Right lobe of liver (tissue), 6 donors: ENCODE measurements at regions not wholly inside any gene's neighbourhood (a gene's known extent, or its start where the extent isn't known, plus 50 kb on each side); places are given as distances from the start of the nearest gene placed in this dataset.
A peak's percentile ranks its signal among the peaks of the same experiment; 100 is the strongest.

Experiments used
- ATAC-seq, 4 donors: fragments of 200-7000 bp; cut with Tn5 transposase; one replicate each; pipeline ENCODE4 v1.9.1; 2020; ENCODE audit warnings: mild to moderate bottlenecking in 4 of 4, moderate library complexity in 4 of 4
- DNase-seq, 3 donors: peaks; one replicate each; pipeline ENCODE4 v3.0.0-alpha.2; 2020
- H3K27ac ChIP-seq, 3 donors: fragments of 200-600 bp; one replicate each; pipeline ENCODE4 v1.8.0; 2022
- H3K27me3 ChIP-seq, 2 donors: fragments of 200-600 bp; one replicate each; pipeline ENCODE4 v1.8.0; 2022
- H3K36me3 ChIP-seq, 4 donors: fragments of 200-600 bp; sonication (generic) in 1 of 4; one replicate each; pipeline versions ENCODE4 v1.5.1 to v1.8.0; 2017 to 2022; ENCODE audit warnings: control low read depth in 1 of 4
- H3K4me1 ChIP-seq, 4 donors: fragments of 200-600 bp; sonication (generic) in 1 of 4; one replicate each; pipeline versions ENCODE4 v1.5.1 to v1.8.0; 2017 to 2022; ENCODE audit warnings: control low read depth in 1 of 4
- H3K4me3 ChIP-seq, 3 donors: fragments of 200-600 bp; one replicate each; pipeline ENCODE4 v1.8.0; 2022
- H3K9me3 ChIP-seq, 4 donors: fragments of 200-600 bp; sonication (generic) in 1 of 4; one replicate each; pipeline versions ENCODE4 v1.5.1 to v1.8.0; 2017 to 2022; ENCODE audit warnings: control low read depth in 1 of 4
- POLR2A ChIP-seq: fragments of 450-650 bp; IDR thresholded peaks from one replicate; pipeline ENCODE4 v1.6.1; 2017; ENCODE audit warnings: antibody characterized with exemption, mild to moderate bottlenecking
- WGBS: methylation state at CpG from one replicate; pipeline ENCODE4 v1.1.6; 2018; ENCODE audit warnings: low coverage, low lambda C conversion rate; ENCODE audit not compliant: insufficient coverage; ENCODE audit errors: missing lambda C conversion rate; 5-methylcytosine and 5-hydroxymethylcytosine counted together
- intact Hi-C, 2 donors: fragments of 100-400 bp; cut with DNase I; formaldehyde crosslinking; loops; one replicate each; pipeline versions ENCODE4 v1.11.2 to v1.14.1; 2022
- TF ChIP-seq, protein P1 (sequence below), 4 donors: fragments of 200-600 bp in 3 of 4; fragments of 450-650 bp in 1 of 4; IDR thresholded peaks; one replicate each; pipeline versions ENCODE4 v1.5.1 to v1.8.0; 2016 to 2022; ENCODE audit warnings: antibody characterized with exemption in 4 of 4, mild to moderate bottlenecking in 2 of 4
- donor health status: DM: no; HTN: yes; CAD: no.
- donor health status: DM: no; HTN: no; CAD: no.
- donor health status: DM: no; HTN: no; CAD: no.
- donor health status: DM: no; HTN: yes; CAD: no.
- donor health status: DM: no; HTN: yes; CAD: no.

DNA sequence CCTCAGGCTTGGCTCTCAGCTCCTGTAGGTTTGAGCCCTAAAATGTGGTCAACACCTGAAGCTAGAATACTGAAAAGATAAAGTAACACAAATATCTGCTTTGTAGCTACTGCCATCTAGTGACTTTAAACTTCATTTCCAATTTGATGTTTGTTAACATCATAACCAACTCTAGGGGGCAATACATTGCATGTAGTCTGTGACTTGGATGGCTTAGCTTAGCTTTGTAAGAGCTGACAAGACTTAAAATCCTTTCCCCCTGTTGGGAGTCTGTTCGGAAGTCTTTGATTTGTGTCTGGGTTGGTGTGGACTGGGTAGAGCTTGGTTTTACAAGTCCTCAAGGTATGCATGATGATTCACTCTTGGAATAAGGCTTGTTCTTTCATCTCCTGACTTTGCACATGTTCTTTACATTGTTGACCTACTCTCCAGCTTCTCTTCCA is 51.7 kb downstream of the SCN11A start:
- 30% methylated on average over 1 of the region's 1 CpG for WGBS
- peak; percentile 70 to 89 (median 85) for ATAC-seq
- H3K27ac ChIP-seq = no peak overlapping the region

DNA sequence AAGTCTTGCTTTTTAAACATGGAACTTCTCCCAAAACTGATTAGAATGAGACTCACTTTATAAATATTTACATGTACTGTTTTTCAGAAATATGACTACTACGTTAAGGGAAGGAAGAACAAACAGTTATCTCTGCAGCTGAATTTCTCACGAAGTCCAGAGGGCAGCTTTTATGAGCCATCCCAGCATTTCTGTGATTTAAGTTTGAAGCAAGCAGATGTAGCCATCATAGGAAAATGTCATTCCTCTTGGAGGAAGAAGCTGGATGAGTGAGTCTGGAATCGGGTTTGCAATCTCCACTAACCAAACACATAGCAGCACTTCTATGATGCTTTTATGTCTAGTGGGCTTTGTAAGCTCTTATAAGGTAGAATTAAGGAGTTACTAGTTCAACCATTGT is 53.7 kb downstream of the SCN11A start:
- H3K4me1 ChIP-seq = no peaks in the 10 kb centered on the region
- no peak for DNase-seq
- no peak for ATAC-seq
- intact Hi-C loops = no loop called here
- 53% methylated on average over 3 of the region's 3 CpGs for WGBS
- no peaks in the 10 kb centered on the region for H3K9me3 ChIP-seq
- TF ChIP-seq POLR2A = no peak
- TF ChIP-seq, protein P1, sequence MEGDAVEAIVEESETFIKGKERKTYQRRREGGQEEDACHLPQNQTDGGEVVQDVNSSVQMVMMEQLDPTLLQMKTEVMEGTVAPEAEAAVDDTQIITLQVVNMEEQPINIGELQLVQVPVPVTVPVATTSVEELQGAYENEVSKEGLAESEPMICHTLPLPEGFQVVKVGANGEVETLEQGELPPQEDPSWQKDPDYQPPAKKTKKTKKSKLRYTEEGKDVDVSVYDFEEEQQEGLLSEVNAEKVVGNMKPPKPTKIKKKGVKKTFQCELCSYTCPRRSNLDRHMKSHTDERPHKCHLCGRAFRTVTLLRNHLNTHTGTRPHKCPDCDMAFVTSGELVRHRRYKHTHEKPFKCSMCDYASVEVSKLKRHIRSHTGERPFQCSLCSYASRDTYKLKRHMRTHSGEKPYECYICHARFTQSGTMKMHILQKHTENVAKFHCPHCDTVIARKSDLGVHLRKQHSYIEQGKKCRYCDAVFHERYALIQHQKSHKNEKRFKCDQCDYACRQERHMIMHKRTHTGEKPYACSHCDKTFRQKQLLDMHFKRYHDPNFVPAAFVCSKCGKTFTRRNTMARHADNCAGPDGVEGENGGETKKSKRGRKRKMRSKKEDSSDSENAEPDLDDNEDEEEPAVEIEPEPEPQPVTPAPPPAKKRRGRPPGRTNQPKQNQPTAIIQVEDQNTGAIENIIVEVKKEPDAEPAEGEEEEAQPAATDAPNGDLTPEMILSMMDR (IDR thresholded peaks at IDR 0.05) = no peak
- no peak overlapping the region for H3K4me3 ChIP-seq
- no peaks in the 10 kb centered on the region for H3K36me3 ChIP-seq
- no peaks in the 10 kb centered on the region for H3K27me3 ChIP-seq
- no peak overlapping the region for H3K27ac ChIP-seq

More for the DNA sequence above, 51.7 kb downstream of the SCN11A start:
- no peaks in the 10 kb centered on the region for H3K36me3 ChIP-seq
- H3K27me3 ChIP-seq = no peaks in the 10 kb centered on the region
- intact Hi-C loops = no loop called here
- H3K4me1 ChIP-seq = no peaks in the 10 kb centered on the region
- no peak for DNase-seq
- TF ChIP-seq, protein P1 (IDR thresholded peaks at IDR 0.05) = peak; percentile 64 to 86 (median 81)
- no peak for TF ChIP-seq POLR2A
- no peak overlapping the region for H3K4me3 ChIP-seq
- no peaks in the 10 kb centered on the region for H3K9me3 ChIP-seq

DNA sequence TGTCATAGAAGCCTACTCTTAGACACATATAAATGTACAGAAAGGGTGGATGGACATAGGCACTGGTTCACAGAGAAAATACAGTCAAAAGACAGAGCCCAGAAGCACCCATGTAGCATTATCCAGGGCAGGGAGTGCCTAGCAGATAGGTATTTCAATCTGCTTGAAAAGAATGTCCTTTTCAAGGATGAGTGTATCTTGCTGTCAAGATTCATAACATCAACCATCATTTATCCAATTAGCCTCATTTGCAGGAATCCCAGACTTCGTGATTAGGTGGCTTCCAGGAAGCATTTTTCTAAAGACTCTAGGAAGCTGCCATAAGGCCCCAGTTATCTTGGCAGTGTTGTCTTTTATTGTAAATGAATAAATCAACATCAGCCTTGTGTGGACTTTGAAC is 55.6 kb downstream of the SCN11A start:
- no peak for TF ChIP-seq POLR2A
- TF ChIP-seq, protein P1 (IDR thresholded peaks at IDR 0.05) = no peak

DNA sequence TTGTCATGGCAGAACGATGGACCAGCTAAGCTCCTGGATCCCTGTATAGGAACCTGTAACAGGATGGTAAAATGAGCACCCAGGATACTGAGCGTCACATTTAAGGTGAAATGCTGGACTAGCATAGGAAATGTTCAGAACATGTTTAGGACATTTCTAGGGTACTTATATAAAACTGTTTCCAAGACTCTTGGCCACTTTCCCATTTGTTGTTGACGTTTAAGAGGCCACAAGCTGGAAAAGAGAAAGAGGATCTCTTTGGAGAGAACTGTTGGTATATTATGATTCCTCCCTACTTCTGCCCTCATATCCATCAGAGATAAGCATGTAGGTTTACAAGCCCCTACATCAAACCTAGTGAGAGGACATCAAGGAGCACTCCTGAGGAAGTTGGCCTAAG is 57.5 kb downstream of the SCN11A start:
- no peak for TF ChIP-seq POLR2A
- TF ChIP-seq, protein P1 (IDR thresholded peaks at IDR 0.05) = no peak
- 60% methylated on average over 3 of the region's 3 CpGs for WGBS
- Histone ChIP-seq H3K4me1 (no peaks in the 10 kb centered on the region), H3K27ac (no peak overlapping the region), H3K9me3 (no peaks in the 10 kb centered on the region), H3K36me3 (no peaks in the 10 kb centered on the region), H3K4me3 (no peak overlapping the region), H3K27me3 (no peaks in the 10 kb centered on the region)
- intact Hi-C loops = no loop called here
- ATAC-seq (no peak), DNase-seq (no peak)

More for the DNA sequence above, 55.6 kb downstream of the SCN11A start:
- Histone ChIP-seq H3K4me3 (no peak overlapping the region), H3K4me1 (no peaks in the 10 kb centered on the region), H3K27me3 (no peaks in the 10 kb centered on the region), H3K9me3 (no peaks in the 10 kb centered on the region), H3K36me3 (no peaks in the 10 kb centered on the region), H3K27ac (no peak overlapping the region)
- 75% methylated on average over 1 of the region's 1 CpG for WGBS
- DNase-seq = no peak
- intact Hi-C loops = no loop called here
- no peak for ATAC-seq
